Inflammatory macrophage treated with lipopolysaccharide for 4 hours (primary cell): ENCODE measurements at regions not wholly inside any gene's neighbourhood (a gene's known extent, or its start where the extent isn't known, plus 50 kb on each side); places are given as distances from the start of the nearest gene placed in this dataset.

ENCODE experiments used
- DNase-seq: peaks from one replicate; pipeline ENCODE4 v3.0.0-alpha.2; 2020

GRCh38 chr6:14711704-14712379 lies 534.0 kb upstream of the JARID2 start:
- peak; percentile 30 for DNase-seq

- DNase-seq = peak; percentile 92
Observed at GRCh38 chr6:14713008-14713960, 532.6 kb upstream of the JARID2 start.

GRCh38 chr6:14713966-14714631 lies 531.8 kb upstream of the JARID2 start:
- DNase-seq = no peak

- DNase-seq = no peak
Observed at GRCh38 chr6:14715076-14715475, 530.8 kb upstream of the JARID2 start.

GRCh38 chr6:14716499-14717146 lies 529.2 kb upstream of the JARID2 start:
- DNase-seq = no peak

GRCh38 chr6:14717307-14717706 lies 528.6 kb upstream of the JARID2 start:
- DNase-seq = peak; percentile 66

GRCh38 chr6:14718861-14719260 lies 527.0 kb upstream of the JARID2 start:
- DNase-seq = no peak

- DNase-seq = peak; percentile 62
Observed at GRCh38 chr6:14719270-14719669, 526.6 kb upstream of the JARID2 start.

GRCh38 chr6:14720411-14721102 lies 525.3 kb upstream of the JARID2 start:
- no peak for DNase-seq

GRCh38 chr6:14721103-14721758 lies 524.6 kb upstream of the JARID2 start:
- DNase-seq = peak; percentile 92

GRCh38 chr6:14722001-14722562 lies 523.8 kb upstream of the JARID2 start:
- no peak for DNase-seq

- no peak for DNase-seq
Observed at GRCh38 chr6:14722704-14723103, 523.2 kb upstream of the JARID2 start.

GRCh38 chr6:14723535-14724086 lies 522.3 kb upstream of the JARID2 start:
- DNase-seq = no peak

GRCh38 chr6:14724549-14724948 lies 521.3 kb upstream of the JARID2 start:
- peak; percentile 56 for DNase-seq

GRCh38 chr6:14726816-14727493 lies 518.9 kb upstream of the JARID2 start:
- peak; percentile 58 for DNase-seq

- peak; percentile 91 for DNase-seq
Observed at GRCh38 chr6:14727494-14728395, 518.1 kb upstream of the JARID2 start.

- peak; percentile 74 for DNase-seq
Observed at GRCh38 chr6:14728396-14729024, 517.4 kb upstream of the JARID2 start.

GRCh38 chr6:14729129-14729871 lies 516.6 kb upstream of the JARID2 start:
- DNase-seq = peak; percentile 67
